Astrocyte of the cerebellum (primary cell): ENCODE measurements at regions not wholly inside any gene's neighbourhood (a gene's known extent, or its start where the extent isn't known, plus 50 kb on each side); places are given as distances from the start of the nearest gene placed in this dataset.
"Not testable (repeated sequence)": the region's sequence is repeated elsewhere in the genome, so short reads cannot be mapped to it uniquely, and the experiment has no call there.

Experiments
- DNase-seq: peaks from one replicate; pipeline ENCODE4 v3.0.0-alpha.2; 2011; ENCODE audit warnings: low read depth
- H3K4me3 ChIP-seq: 2 replicates; pipeline ENCODE4 v1.5.1; 2011; ENCODE audit warnings: mild to moderate bottlenecking, low read depth, low read length, moderate library complexity
- CTCF ChIP-seq: IDR thresholded peaks from 2 replicates; pipeline ENCODE4 v1.5.1; 2012; ENCODE audit warnings: low read length, low read depth, moderate library complexity, mild to moderate bottlenecking; ENCODE audit errors: missing control alignments
- in situ Hi-C: cut with HindIII; loops from 2 replicates; pipeline ENCODE4 v1.10.0; 2017; ENCODE audit warnings: low sequenced_read_pairs

GRCh38 chr7:120070201-120070600 is 202.8 kb upstream of the KCND2 start:
- TF ChIP-seq CTCF = no peak
- in situ Hi-C loops = no loop called here
- DNase-seq = no peak
- H3K4me3 ChIP-seq = no peak overlapping the region

GRCh38 chr7:120077777-120078176 is 195.2 kb upstream of the KCND2 start:
- TF ChIP-seq CTCF = no peak
- in situ Hi-C loops = no loop called here
- DNase-seq = no peak
- no peak overlapping the region for H3K4me3 ChIP-seq

GRCh38 chr7:120079022-120079421 is 194.0 kb upstream of the KCND2 start:
- in situ Hi-C loops = no loop called here
- H3K4me3 ChIP-seq = no peak overlapping the region
- no peak for DNase-seq
- TF ChIP-seq CTCF = no peak

- TF ChIP-seq CTCF = no peak
- no peak overlapping the region for H3K4me3 ChIP-seq
- DNase-seq = no peak
- in situ Hi-C loops = no loop called here
These were observed 193.3 kb upstream of the KCND2 start for GRCh38 chr7:120079704-120080103.

- in situ Hi-C loops, DNase-seq, H3K4me3 ChIP-seq: not testable (repeated sequence)
These were observed 186.5 kb upstream of the KCND2 start for GRCh38 chr7:120086468-120086867.

GRCh38 chr7:120089968-120090367 is 183.0 kb upstream of the KCND2 start:
- DNase-seq = no peak
- no peak for TF ChIP-seq CTCF
- no peak overlapping the region for H3K4me3 ChIP-seq
- in situ Hi-C loops = no loop called here

- H3K4me3 ChIP-seq = no peak overlapping the region
- no peak for DNase-seq
- TF ChIP-seq CTCF = no peak
- in situ Hi-C loops = no loop called here
These were observed 181.2 kb upstream of the KCND2 start for GRCh38 chr7:120091807-120092206.
